C4-2B (cell line): ENCODE measurements at regions not wholly inside any gene's neighbourhood (a gene's known extent, or its start where the extent isn't known, plus 50 kb on each side); places are given as distances from the start of the nearest gene placed in this dataset.

Experiments
- H3K27ac ChIP-seq: fragments of 450-650 bp; 2 replicates; pipeline ENCODE4 v1.5.1; 2017
- CTCF ChIP-seq: fragments of 450-650 bp; conservative IDR thresholded peaks from 2 replicates; pipeline ENCODE4 v1.5.1; 2017; ENCODE audit warnings: mild to moderate bottlenecking
- ZFX ChIP-seq: fragments of 450-650 bp; IDR thresholded peaks from 2 replicates; pipeline ENCODE4 v1.6.1; 2017

DNA sequence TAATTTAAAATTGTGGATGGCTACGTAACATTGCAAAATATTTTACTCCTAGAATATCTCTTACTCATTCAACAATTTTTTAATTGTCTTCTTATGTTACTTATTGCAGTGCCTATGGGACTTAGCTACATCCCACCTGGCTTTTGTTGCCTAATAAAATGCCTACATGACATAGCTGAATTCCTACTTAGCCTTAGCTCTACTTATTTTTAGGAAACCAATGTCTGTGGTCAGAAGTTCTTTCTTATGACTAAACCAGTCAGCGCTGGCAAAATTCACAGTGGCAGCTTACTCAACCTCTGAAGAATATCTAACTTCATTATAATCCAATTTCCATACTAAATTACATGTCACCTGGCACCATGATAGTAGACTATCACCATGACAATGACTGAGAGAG lies 1612.4 kb upstream of the LRRTM3 start:
- TF ChIP-seq CTCF (no peak), ZFX (no peak)
- H3K27ac ChIP-seq: no peak overlapping the region

- TF ChIP-seq CTCF (no peak), ZFX (no peak)
- H3K27ac ChIP-seq: no peak overlapping the region
Measured at GRCh38 chr10:65314253-65314652, 1611.6 kb upstream of the LRRTM3 start.

GRCh38 chr10:65319493-65319892 lies 1606.3 kb upstream of the LRRTM3 start:
- no peak overlapping the region for H3K27ac ChIP-seq
- TF ChIP-seq ZFX: no peak
- no peak for TF ChIP-seq CTCF

GRCh38 chr10:65320236-65321026 lies 1605.4 kb upstream of the LRRTM3 start:
- no peak for TF ChIP-seq CTCF
- no peak for TF ChIP-seq ZFX

GRCh38 chr10:65323802-65324201 lies 1602.0 kb upstream of the LRRTM3 start:
- no peak overlapping the region for H3K27ac ChIP-seq
- no peak for TF ChIP-seq ZFX
- TF ChIP-seq CTCF: no peak

More at GRCh38 chr10:65320236-65321026, 1605.4 kb upstream of the LRRTM3 start:
- no peak overlapping the region for H3K27ac ChIP-seq

DNA sequence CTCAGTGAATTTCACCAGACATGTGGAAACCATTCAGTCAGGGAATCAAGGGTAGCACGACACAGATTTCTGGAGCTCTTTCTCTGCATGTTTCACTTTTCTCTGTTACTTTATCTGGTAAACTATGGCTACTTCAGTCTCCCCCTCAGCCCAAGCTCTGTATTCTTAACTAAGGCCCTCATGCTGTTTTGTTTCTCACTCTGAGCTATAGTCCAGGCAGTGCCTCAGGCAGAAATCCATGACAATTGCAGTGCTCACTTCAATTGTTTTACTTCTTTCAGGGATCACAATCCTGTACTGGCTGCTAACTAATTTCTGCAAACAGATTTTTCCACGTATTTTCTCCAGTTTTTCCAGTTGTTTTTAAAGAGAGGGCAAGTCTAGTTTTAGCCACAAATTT lies 1599.9 kb upstream of the LRRTM3 start:
- TF ChIP-seq CTCF (no peak), ZFX (no peak)
- no peak overlapping the region for H3K27ac ChIP-seq

GRCh38 chr10:65328486-65328885 lies 1597.3 kb upstream of the LRRTM3 start:
- H3K27ac ChIP-seq: no peak overlapping the region
- TF ChIP-seq CTCF: no peak
- no peak for TF ChIP-seq ZFX
